HG03060 (cell line): ENCODE measurements at regions not wholly inside any gene's neighbourhood (a gene's known extent, or its start where the extent isn't known, plus 50 kb on each side); places are given as distances from the start of the nearest gene placed in this dataset.

Source experiments
- ATAC-seq: cut with Tn5 transposase; IDR thresholded peaks from one replicate; pipeline ENCODE4 v1.9.1; 2021; ENCODE audit warnings: low read depth, moderate number of reproducible peaks; ENCODE audit not compliant: unreplicated experiment

- no peak for ATAC-seq
These were observed 356.3 kb downstream of the ZEB2 start for GRCh38 chr2:144163592-144163991.

DNA sequence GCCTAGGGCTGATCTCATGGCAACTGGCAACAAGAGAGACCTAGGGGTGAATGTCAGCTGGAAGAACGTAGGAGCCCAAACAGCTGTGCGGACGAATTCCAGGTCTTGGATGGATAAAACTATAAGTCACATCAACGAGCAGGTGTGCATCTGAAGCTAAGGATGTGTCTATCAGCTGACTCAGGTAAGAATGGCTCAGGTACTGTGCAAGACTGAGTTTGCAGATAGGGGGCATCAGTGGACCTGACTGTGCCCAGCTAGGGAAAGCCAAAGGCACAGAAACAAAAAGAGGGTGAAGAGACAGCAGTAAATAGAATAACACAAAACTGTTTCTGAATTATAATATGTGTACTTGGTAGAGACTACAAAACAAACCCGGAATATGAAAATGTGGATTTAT, 357.3 kb downstream of the ZEB2 start:
- ATAC-seq: no peak

- ATAC-seq: no peak
These were observed 358.9 kb downstream of the ZEB2 start for GRCh38 chr2:144161061-144161460.

GRCh38 chr2:144159240-144159639, 360.7 kb downstream of the ZEB2 start:
- no peak for ATAC-seq

DNA sequence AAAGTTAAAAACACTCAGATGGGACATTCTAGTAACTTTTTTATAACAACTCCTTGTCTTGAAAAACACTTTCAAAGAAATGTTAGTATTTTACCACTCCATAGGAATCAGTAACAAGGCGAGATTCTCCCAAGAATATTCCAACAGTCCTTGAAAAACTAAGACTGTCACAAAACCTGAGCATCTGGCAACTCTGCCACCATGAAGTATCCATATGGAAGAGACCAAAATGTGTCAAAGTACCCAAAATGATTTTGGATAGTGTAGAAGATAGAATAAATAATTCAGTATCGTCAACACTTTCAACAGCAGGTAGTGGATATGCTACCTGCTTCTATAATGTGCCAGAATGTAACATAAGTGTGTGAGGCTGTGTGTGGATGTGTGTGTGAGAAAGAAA, 361.8 kb downstream of the ZEB2 start:
- ATAC-seq: no peak

GRCh38 chr2:144156736-144157640, 362.9 kb downstream of the ZEB2 start:
- ATAC-seq: no peak

DNA sequence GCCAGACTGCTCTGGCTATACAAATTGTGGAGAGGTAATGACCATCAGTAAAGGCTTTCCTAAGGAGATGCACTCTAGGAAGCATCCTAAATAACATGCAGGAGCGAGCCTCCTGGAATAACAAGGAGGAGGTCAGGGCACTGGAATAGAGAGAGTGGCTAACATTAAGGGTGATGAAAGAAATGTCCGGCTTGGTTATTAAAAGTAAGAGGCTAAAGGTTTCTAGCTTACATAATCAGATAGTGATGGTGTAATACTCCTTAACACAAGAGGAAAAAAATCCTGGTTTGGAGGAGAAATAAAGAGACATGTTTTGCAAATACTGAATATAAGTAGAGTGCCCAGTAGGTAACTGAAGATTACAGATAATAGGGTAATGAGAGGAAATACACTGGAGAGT, 365.7 kb downstream of the ZEB2 start:
- no peak for ATAC-seq

- ATAC-seq: no peak
These were observed 367.1 kb downstream of the ZEB2 start for GRCh38 chr2:144152817-144153271.

DNA sequence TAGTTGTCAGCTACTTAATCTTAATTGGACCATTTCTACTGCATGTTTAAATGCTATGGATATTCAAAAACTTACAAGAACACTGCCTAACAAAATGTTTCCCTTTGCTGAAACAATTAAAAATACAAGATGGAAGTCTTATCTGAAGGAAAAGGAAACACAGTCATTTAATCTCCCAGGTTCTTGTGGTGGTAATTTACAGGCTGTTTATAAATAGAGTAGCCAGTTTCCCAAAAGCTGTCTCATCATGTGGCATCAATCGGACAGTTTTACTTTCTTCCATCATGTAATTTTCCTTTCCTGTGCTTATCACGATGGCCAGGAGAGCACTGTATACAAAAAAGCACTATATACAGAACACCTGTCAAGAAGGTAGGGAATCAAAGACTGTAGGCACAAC, 368.1 kb downstream of the ZEB2 start:
- ATAC-seq: no peak

DNA sequence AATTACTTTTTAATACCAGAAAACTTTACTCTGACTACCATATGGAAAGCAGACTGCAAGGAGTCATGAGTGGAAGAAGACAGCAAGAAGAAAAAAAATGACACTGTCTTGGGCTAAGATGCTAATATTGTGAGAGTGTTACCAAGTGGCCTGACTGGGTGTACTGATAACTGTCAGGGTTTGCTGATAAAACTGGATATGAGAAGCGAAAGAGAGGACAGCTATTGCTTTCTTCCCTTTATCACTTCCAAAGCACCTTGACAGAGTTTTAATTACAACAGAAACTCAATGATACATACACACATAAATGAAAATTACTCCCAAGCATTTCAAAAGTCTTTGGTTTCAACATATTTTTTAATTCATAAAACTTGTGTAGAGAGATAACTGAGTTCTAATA, 368.5 kb downstream of the ZEB2 start:
- ATAC-seq: no peak

DNA sequence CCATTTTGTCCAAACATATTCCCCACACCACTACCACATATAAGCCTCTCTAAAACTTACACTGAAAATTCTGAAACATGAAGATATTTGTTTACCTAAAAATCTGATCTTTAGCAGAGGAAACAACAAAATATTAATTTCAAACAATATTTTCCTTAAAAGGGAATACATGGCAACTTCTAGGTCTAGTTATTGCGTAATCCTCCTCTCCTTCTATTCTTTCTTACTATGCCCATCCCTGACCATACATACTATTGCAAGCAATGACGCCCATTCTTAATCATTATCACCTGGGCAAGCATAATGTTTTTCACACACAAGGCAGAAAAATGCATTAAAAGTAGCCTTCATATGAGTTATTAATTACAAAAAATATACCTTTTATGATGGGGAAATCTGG, 372.6 kb downstream of the ZEB2 start:
- no peak for ATAC-seq

- no peak for ATAC-seq
These were observed 373.0 kb downstream of the ZEB2 start for GRCh38 chr2:144146876-144147275.

GRCh38 chr2:144146076-144146475, 373.8 kb downstream of the ZEB2 start:
- no peak for ATAC-seq

- ATAC-seq: no peak
These were observed 376.4 kb downstream of the ZEB2 start for GRCh38 chr2:144143294-144144151.

GRCh38 chr2:144140891-144141290, 379.0 kb downstream of the ZEB2 start:
- ATAC-seq: no peak

- no peak for ATAC-seq
These were observed 382.1 kb downstream of the ZEB2 start for GRCh38 chr2:144137705-144138428.

GRCh38 chr2:144137272-144137671, 382.6 kb downstream of the ZEB2 start:
- no peak for ATAC-seq

- ATAC-seq: no peak
These were observed 383.5 kb downstream of the ZEB2 start for GRCh38 chr2:144136297-144137010.

DNA sequence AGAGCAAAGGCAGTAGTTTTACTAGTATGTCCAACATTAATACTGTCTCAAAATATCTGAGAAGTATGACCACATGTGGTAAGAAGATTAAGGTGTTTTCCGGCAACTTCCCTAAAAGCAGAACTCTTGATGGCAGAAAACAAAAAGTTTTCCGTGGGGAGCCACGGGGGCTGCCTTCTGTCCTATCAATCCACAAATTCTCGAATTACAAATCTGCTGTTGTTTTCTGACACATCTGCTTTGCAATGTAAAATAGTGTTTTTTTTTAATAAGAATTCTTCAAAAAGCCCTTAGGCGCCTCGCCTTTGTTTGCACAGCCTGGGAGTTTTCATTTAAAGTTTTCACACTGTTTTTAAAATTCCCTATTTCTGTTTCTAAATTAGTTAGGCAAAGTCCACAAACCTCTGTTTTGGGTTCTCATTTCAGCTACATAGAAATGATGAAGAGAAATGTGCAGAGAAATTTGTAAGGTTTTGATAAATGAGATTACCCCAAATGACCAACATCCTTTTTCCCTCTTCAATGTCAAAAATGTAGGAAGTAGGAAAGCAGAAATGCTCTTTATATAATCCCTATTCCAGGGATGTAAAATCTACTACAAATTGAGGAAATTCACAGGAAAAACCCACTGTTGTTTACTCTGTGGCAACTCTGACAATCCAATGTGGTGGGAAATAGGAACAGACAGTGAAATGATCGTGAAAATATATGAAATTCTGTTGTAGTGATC, 385.8 kb downstream of the ZEB2 start:
- no peak for ATAC-seq

DNA sequence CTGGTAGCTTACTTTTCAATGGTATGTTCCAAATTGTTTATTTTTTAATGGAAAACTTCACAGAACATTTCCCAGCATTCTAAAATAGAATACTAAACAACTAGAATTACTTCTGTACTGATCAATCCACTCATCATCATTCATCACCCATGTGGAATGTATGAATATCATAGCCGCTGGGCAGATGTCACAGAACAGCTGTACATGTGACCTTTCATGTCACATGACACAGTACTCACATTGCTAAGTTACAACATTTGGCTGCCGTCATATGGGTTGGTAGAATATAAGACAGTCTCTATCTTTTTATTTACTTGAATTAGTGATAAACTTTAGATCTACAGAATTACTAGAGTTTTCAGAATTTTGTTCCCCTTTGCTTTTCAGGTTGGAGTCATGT, 387.6 kb downstream of the ZEB2 start:
- ATAC-seq: no peak
